ENCODE measurements at regions not wholly inside any gene's neighbourhood (a gene's known extent, or its start where the extent isn't known, plus 50 kb on each side); places are given as distances from the start of the nearest gene placed in this dataset.
"Not testable (repeated sequence)": the region's sequence is repeated elsewhere in the genome, so short reads cannot be mapped to it uniquely, and the experiment has no call there.

DNA sequence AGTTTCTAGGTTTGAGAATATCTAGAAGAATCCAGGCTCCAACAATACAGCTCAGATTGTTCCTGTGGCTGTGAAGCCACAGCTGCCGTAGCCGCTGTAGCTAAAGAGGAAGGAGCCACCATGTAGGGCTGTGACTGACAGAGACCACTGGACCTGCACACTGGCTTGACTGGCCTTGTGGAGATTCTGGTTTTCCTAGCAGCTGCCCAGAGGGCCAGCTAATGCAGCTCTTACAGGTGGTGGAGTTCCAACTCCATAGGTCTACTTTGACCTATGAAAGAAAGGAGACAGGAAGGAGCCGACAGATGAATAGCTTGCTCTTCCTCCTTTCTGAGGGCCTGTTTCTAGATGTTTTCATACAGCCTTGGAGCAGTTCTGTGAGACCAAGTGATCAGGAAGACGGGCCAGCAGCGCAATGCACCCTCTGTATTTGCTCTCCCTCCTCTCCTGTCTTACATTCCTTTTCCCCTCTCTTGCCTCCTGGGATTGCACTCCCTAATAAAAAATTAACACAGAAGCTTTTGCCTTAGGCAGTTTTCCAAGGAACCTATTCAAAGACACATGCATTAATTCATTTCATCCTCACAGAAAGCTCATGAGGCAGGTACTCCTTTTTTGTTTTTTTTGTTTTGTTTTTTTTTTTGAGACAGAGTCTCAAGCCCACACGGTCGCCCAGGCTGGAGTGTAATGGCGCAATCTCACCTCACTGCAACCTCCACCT is 51.8 kb upstream of the MYB start:
- H3K4me3 Mint-ChIP-seq: peak overlapping the region; percentile 86
- H3K4me1 Mint-ChIP-seq: peaks cover 13% of the 10 kb centered on the region
- H3K27ac Mint-ChIP-seq: peak overlapping the region; percentile 96
- peaks cover 6% of the 10 kb centered on the region for H3K27me3 Mint-ChIP-seq
- H3K9me3 ChIP-seq (ENCODE audit: control insufficient read depth, low read length, poor library complexity, severe bottlenecking): no peaks in the 10 kb centered on the region
- no peaks in the 10 kb centered on the region for H3K36me3 Mint-ChIP-seq (ENCODE audit: low read depth)
- DNase-seq (no peak), ATAC-seq (peak; percentile 57)

DNA sequence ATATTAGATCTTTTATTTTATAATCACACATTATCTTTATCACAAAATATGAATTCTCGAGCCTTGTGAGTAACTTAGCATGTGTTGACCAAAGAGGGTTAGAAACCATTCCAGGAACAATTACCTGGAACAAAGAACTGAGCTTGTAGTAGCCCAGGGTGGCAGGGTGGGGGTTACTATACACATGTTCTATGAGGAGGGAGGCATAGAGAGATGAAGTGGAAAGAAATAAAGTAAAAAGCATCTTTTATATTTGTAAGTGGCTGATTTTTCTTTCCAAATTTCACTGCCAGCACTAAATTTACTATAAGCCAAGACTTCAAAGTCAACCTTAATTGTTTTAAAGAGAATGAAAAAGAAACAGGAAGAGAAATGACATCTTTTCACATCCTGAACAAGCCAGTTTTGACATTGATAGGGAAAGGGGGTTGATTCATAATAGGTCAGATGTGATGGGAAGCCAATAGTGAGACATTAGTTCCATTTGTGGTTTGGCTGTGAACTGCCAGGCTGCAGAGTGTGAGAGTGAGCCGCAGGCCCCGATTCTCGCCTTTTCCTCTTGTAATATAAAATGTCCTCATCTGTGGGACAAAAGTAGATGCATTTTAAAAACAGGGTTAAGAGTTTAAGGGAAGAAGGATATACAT is 52.7 kb upstream of the MYB start:
- H3K27ac Mint-ChIP-seq: peak overlapping the region; percentile 96
- H3K36me3 Mint-ChIP-seq (ENCODE audit: low read depth): no peaks in the 10 kb centered on the region
- ATAC-seq (peak; percentile 92), DNase-seq (no peak)
- H3K27me3 Mint-ChIP-seq: peaks cover 6% of the 10 kb centered on the region
- H3K9me3 ChIP-seq (ENCODE audit: control insufficient read depth, low read length, poor library complexity, severe bottlenecking): no peaks in the 10 kb centered on the region
- H3K4me1 Mint-ChIP-seq: peaks cover 13% of the 10 kb centered on the region
- H3K4me3 Mint-ChIP-seq: peak overlapping the region; percentile 86

DNA sequence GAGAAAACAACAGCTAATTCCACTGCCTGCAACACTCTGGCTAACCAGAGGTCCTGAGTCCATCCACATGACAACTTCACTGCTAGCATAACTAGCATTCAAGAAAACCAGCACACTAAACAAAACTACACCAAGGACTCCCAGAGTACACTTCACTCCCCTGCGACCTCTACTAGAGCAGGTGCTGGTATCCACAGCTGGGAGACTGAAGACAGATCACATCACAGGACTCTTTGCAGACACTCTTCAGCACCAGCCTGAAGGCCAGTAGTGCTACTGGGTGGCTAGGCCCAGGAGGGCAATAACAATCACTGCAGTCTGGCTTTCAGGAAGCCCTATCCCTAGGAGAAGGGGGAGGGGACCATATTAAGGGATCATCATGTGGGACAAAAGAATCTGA is 54.4 kb upstream of the MYB start:
- Mint-ChIP-seq H3K27ac (no peak overlapping the region), H3K4me3 (no peak overlapping the region), H3K36me3 (ENCODE audit: low read depth) (no peaks in the 10 kb centered on the region), H3K27me3 (no peaks in the 10 kb centered on the region), H3K4me1 (peaks cover 13% of the 10 kb centered on the region)
- H3K9me3 ChIP-seq (ENCODE audit: control insufficient read depth, low read length, poor library complexity, severe bottlenecking): no peaks in the 10 kb centered on the region
- DNase-seq (no peak), ATAC-seq (no peak)

GRCh38 chr6:135126034-135126433 is 55.1 kb upstream of the MYB start:
- ATAC-seq: no peak
- H3K9me3 ChIP-seq (ENCODE audit: control insufficient read depth, low read length, poor library complexity, severe bottlenecking): no peaks in the 10 kb centered on the region
- H3K27me3 Mint-ChIP-seq: no peaks in the 10 kb centered on the region
- no peak overlapping the region for H3K4me3 Mint-ChIP-seq
- no peaks in the 10 kb centered on the region for H3K36me3 Mint-ChIP-seq (ENCODE audit: low read depth)
- H3K4me1 Mint-ChIP-seq: peaks cover 14% of the 10 kb centered on the region
- DNase-seq: no peak
- no peak overlapping the region for H3K27ac Mint-ChIP-seq

DNA sequence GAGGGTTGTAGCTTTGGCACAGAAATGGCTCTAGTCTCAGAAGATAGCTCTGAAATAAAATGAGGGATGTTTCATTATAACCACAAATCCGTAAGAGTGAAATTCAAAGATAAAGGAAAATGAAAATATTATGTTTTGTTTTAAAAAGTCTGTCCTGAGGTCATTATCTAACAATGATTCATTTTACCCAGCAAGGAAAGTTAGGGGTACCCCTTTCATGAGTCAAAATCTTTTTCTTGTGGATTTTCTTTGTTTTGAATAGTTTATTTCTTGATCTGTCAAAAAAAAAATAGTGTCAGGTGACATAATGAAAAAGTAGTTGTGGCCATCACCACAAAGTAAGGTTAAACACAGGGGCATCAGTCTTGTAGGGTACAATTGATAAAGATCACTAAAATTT is 59.7 kb upstream of the MYB start:
- peaks cover 17% of the 10 kb centered on the region for H3K27me3 Mint-ChIP-seq
- no peaks in the 10 kb centered on the region for H3K9me3 ChIP-seq (ENCODE audit: control insufficient read depth, low read length, poor library complexity, severe bottlenecking)
- no peak overlapping the region for H3K4me3 Mint-ChIP-seq
- H3K36me3 Mint-ChIP-seq (ENCODE audit: low read depth): peaks cover 5% of the 10 kb centered on the region
- peaks cover 11% of the 10 kb centered on the region for H3K4me1 Mint-ChIP-seq
- DNase-seq: no peak
- ATAC-seq: no peak
- H3K27ac Mint-ChIP-seq: no peak overlapping the region

GRCh38 chr6:135118134-135118730 is 62.9 kb upstream of the MYB start:
- H3K4me3 Mint-ChIP-seq: peak overlapping the region; percentile 51
- H3K36me3 Mint-ChIP-seq (ENCODE audit: low read depth): peaks cover 5% of the 10 kb centered on the region
- peaks cover 20% of the 10 kb centered on the region for H3K4me1 Mint-ChIP-seq
- no peaks in the 10 kb centered on the region for H3K9me3 ChIP-seq (ENCODE audit: control insufficient read depth, low read length, poor library complexity, severe bottlenecking)
- DNase-seq: no peak
- no peak overlapping the region for H3K27ac Mint-ChIP-seq
- peaks cover 25% of the 10 kb centered on the region for H3K27me3 Mint-ChIP-seq
- no peak for ATAC-seq

DNA sequence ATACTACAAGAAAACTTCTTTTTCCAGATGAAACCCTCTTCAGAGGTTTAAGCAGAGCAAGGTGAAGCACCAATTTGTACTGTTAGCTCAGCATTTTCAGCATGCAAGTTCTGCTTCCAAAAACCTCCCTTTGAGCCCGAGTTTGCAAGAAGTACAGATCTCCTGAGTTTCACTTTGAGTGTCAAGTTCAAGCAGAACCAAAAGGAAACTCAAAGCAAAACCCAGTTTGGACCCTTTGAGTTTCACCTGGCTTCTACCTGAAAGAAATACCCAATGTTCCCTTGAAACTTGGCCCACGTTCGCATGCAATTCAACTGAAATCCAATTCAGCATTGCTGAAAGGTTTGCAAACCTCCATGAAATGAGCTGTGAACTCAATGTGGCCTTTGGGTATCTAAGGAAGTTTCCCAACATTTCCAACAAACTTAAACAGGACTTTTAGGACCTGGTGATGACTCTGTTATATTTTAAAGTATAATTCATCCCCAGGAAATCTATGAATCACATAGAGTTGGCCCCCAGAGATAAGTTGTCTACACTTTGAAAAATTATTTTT is 62.9 kb upstream of the HBS1L start:
- ATAC-seq: no peak
- Mint-ChIP-seq H3K36me3 (ENCODE audit: low read depth) (peaks cover 5% of the 10 kb centered on the region), H3K4me1 (peaks cover 20% of the 10 kb centered on the region), H3K4me3 (peak overlapping the region; percentile 57), H3K27ac (no peak overlapping the region), H3K27me3 (peaks cover 25% of the 10 kb centered on the region)
- DNase-seq: no peak
- H3K9me3 ChIP-seq (ENCODE audit: control insufficient read depth, low read length, poor library complexity, severe bottlenecking): no peaks in the 10 kb centered on the region

GRCh38 chr6:135116571-135116970 is 61.9 kb upstream of the HBS1L start:
- H3K4me3 Mint-ChIP-seq: peak overlapping the region; percentile 71

DNA sequence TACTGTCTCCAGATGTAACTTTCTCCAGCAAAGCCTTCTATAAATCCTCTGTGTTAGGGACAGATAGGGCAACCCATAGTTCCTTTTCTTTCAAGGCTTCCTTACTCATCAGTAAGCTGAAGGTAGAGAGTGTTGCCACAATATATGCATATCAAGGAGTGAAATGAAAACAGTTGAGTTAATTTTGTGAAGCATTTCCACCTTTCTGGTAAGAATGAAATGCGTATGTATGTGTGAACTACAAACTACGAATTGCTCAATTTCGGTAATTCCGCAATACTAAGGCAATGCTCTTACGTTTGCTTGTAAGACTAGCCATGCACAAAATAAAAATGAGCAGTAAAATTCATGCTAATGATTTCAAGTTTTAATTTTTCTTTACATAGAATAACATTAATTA is 61.2 kb upstream of the HBS1L start:
- peak; percentile 36 for ATAC-seq
- Mint-ChIP-seq H3K27ac (no peak overlapping the region), H3K36me3 (ENCODE audit: low read depth) (peaks cover 7% of the 10 kb centered on the region), H3K4me3 (no peak overlapping the region), H3K27me3 (peaks cover 30% of the 10 kb centered on the region), H3K4me1 (peaks cover 17% of the 10 kb centered on the region)
- DNase-seq: no peak
- no peaks in the 10 kb centered on the region for H3K9me3 ChIP-seq (ENCODE audit: control insufficient read depth, low read length, poor library complexity, severe bottlenecking)

More at GRCh38 chr6:135116571-135116970, 61.9 kb upstream of the HBS1L start:
- peaks cover 20% of the 10 kb centered on the region for H3K4me1 Mint-ChIP-seq
- no peaks in the 10 kb centered on the region for H3K9me3 ChIP-seq (ENCODE audit: control insufficient read depth, low read length, poor library complexity, severe bottlenecking)
- peaks cover 7% of the 10 kb centered on the region for H3K36me3 Mint-ChIP-seq (ENCODE audit: low read depth)
- ATAC-seq (peak; percentile 51), DNase-seq (no peak)
- H3K27me3 Mint-ChIP-seq: peaks cover 25% of the 10 kb centered on the region
- no peak overlapping the region for H3K27ac Mint-ChIP-seq

DNA sequence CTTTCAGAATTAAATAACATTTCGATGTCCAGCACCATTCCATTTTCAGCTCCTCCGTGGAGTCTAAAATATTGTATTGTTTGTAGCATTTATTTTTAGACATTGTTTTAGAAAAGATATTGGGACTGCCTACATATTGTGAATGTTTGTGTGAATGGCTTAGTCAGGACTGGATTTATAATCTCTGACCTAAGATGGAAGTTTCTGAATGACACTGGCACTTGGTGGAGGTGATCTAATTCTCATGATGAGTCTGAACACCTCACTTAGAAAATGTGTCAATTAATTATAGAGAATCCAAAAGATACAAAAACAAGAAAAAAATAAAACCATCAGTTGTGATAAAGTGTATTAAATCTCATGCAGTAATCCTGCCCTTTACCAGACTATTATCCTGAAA is 60.8 kb upstream of the HBS1L start:
- Mint-ChIP-seq H3K27me3 (peaks cover 30% of the 10 kb centered on the region), H3K4me1 (peaks cover 17% of the 10 kb centered on the region), H3K27ac (no peak overlapping the region), H3K36me3 (ENCODE audit: low read depth) (peaks cover 7% of the 10 kb centered on the region), H3K4me3 (no peak overlapping the region)
- DNase-seq (no peak), ATAC-seq (no peak)
- H3K9me3 ChIP-seq (ENCODE audit: control insufficient read depth, low read length, poor library complexity, severe bottlenecking): no peaks in the 10 kb centered on the region

DNA sequence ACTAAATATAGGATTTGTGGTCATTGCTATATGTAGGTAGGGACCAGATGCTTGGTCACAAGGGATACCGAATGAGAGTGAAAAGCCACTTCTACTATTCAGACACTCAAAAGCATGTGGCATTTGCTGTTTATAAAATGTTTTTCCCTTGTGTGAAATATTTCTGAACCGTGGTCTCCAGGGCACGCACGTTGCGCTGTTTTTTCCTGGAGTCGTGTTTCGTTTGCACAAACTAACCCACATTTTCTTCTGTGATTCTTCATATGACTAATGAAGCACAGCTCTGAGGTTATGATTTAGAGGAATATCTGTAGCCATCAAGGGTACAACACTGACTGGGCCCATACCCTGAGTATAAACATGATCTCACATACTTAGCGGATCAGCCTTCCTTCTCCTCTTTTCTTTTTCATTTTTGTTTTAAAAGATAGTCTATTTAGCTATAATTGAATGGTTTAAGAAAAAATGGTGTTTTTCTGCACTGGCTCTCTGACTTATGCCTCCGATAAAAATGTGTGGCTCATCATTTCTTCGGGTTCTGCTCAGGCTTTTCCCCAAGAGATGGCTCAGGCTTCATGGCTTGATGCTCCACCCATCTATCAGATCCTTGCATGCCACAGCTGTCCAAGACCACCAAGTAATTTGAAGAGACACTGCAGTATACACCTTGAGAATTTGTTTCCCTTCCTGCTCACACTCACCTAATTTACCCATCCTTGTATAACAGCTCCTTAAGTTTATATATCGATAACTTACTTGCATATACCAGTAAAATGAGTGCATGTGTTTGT is 59.9 kb upstream of the HBS1L start:
- H3K9me3 ChIP-seq (ENCODE audit: control insufficient read depth, low read length, poor library complexity, severe bottlenecking): no peaks in the 10 kb centered on the region
- Mint-ChIP-seq H3K36me3 (ENCODE audit: low read depth) (peaks cover 7% of the 10 kb centered on the region), H3K4me3 (no peak overlapping the region), H3K27me3 (peaks cover 30% of the 10 kb centered on the region), H3K4me1 (peaks cover 17% of the 10 kb centered on the region), H3K27ac (no peak overlapping the region)
- DNase-seq (no peak), ATAC-seq (peak; percentile 20)

DNA sequence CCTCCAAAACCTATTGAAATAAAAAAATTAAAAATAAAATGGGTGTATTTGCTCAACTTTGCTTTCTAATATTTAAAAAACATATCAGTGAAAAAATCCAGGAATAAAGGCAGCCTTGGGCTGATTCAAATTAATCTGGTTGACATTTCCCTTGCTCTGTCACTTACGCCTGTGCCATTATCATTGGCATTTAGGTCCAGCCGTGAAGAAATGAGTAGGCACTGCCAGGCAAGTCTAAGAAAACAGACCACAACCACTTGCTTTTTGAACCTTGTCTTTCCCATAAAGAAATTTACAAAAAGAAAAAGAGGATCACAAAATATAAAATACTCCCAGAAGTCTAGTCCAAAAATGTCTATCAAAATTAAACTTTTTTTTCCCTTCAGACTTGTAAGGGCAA is 59.2 kb upstream of the HBS1L start:
- H3K36me3 Mint-ChIP-seq (ENCODE audit: low read depth): peaks cover 7% of the 10 kb centered on the region
- no peak overlapping the region for H3K4me3 Mint-ChIP-seq
- peaks cover 17% of the 10 kb centered on the region for H3K4me1 Mint-ChIP-seq
- DNase-seq: no peak
- peaks cover 30% of the 10 kb centered on the region for H3K27me3 Mint-ChIP-seq
- H3K9me3 ChIP-seq (ENCODE audit: control insufficient read depth, low read length, poor library complexity, severe bottlenecking): no peaks in the 10 kb centered on the region
- no peak for ATAC-seq
- no peak overlapping the region for H3K27ac Mint-ChIP-seq

GRCh38 chr6:135112951-135113350 is 58.3 kb upstream of the HBS1L start:
- H3K36me3 Mint-ChIP-seq (ENCODE audit: low read depth); H3K4me3 Mint-ChIP-seq; DNase-seq; H3K9me3 ChIP-seq (ENCODE audit: control insufficient read depth, low read length, poor library complexity, severe bottlenecking); ATAC-seq; H3K27ac Mint-ChIP-seq: not testable (repeated sequence)
- Mint-ChIP-seq H3K27me3 (peaks cover 21% of the 10 kb centered on the region), H3K4me1 (peaks cover 14% of the 10 kb centered on the region)

Measured in T-helper 17 cell (primary cell).